GM21723 (cell line): ENCODE measurements at regions not wholly inside any gene's neighbourhood (a gene's known extent, or its start where the extent isn't known, plus 50 kb on each side); places are given as distances from the start of the nearest gene placed in this dataset.
"Not testable (repeated sequence)": the region's sequence is repeated elsewhere in the genome, so short reads cannot be mapped to it uniquely, and the experiment has no call there.

ENCODE experiments used
- ATAC-seq: cut with Tn5 transposase; IDR thresholded peaks from one replicate; pipeline ENCODE4 v1.9.1; 2021; ENCODE audit warnings: mild to moderate bottlenecking, moderate library complexity; ENCODE audit not compliant: unreplicated experiment

DNA sequence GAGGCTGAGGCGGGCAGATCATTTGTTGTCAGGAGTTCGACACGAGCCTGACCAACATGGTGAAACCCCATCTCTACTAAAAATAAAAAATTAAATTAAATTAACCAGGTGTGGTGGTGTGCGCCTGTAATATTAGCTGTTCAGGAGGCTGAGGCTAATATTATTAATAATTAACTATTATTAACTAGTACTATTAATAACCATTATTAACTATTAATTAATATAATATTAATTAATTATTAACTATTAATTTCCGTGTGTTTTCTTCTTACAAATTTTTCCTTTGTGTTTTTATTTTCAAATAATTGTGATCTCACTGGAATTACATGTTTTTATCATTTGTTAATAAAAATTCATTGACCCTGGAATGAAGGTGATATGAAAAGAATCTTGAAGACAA, 557.4 kb upstream of the ADGRB3 start:
- no peak for ATAC-seq

DNA sequence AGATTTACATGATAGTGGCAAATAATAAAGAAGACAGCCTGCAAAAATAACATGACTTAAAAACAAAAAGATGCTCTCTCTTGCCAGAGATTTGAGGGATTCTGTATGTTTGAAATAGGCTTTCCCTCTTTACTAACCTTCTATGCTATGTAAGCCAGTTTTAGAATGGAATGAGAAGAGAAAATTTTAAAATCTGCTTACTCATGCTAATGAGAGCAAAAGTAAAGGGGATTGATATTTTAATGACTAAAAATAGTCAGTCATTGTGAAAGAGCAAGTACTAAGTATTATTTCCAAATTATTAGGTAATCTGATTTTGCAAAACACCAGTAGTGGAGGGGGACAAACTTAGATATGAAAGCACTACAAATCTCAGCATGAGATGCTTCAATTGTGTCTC, 563.3 kb upstream of the ADGRB3 start:
- no peak for ATAC-seq

DNA sequence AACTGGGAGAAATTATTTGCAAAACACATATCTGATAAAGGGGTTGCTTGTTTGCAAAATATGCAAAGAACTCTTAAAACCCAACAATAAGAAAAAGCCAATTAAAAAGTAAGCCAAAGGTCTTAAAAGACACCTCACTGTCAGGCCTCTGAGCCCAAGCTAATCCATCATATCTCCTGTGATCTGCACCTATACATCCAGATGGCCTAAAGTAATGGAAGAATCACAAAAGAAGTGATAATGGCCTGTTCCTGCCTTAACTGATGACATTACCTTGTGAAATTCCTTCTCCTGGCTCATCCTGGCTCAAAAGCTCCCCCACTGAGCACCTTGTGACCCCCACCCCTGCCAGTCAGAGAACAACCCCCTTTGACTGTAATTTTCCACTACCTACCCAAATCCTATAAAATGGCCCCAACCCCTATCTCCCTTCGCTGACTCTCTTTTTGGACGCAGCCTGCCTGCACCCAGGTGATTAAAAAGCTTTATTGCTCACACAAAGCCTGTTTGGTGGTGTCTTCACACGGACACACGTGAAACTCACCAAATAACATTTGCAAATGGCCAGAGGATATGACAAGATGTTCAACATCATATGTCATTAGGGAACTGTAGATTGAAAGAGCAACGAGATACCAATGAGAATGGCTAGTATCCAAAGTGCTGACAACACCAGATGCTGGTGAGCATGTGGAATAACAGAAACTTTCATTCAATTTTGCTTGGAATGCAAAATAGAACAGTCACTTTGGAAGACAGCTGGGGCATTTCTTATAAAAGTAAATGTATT, 565.0 kb upstream of the ADGRB3 start:
- ATAC-seq, result no peak

DNA sequence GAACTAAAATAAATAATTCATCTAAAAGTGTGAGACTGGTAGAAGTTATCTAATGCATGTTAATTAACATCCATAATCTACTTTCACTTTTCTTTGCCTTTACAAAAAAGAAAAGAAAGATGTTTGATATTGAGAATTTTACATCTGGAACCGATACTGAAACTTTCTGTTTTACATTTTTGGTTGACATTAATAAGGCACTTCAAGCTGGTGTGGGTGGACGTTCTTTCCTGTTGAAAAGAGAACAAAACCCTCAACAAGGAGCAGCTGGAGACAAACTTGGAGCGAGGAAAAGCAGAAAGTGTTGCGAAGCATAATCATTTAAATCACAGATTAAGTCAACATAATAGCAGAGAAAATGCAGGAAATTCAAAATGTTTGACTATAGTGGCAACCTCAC, 575.2 kb upstream of the ADGRB3 start:
- no peak for ATAC-seq

DNA sequence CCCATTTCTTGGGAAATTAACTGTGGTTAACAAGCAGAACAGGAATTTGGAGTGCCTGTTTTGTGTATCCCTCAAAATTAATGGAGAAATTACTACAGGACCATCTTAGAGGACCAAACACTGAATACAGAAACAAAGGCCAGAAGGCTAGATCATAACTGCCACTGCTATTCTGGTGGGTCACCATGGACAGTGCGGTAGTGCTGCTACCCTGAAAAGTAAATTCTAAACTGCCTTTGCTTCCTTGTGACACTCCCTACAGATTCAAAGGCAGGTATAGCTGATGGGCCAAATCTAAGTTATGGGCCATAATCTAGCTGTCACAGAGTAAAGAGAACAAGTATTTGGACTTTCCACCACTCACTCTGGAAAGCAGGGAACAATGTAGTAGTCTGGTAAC, 575.8 kb upstream of the ADGRB3 start:
- no peak for ATAC-seq

DNA sequence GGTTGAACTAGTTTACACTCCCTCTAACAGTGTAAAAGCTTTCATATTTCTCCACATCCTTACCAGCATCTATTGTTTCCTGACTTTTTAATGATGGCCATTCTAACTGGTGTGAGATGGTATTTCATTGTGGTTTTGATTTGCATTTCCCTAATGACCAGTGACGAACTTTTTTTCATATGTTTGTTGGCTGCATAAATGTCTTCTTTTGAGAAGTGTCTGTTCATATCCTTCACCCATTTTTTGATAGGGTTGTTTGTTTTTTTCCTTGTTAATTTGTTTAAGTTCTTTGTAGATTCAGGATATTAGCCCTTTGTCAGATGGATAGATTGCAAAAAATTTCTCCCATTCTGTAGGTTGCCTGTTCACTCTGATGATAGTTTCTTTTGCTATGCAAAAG, 578.5 kb upstream of the ADGRB3 start:
- not testable (repeated sequence) for ATAC-seq

DNA sequence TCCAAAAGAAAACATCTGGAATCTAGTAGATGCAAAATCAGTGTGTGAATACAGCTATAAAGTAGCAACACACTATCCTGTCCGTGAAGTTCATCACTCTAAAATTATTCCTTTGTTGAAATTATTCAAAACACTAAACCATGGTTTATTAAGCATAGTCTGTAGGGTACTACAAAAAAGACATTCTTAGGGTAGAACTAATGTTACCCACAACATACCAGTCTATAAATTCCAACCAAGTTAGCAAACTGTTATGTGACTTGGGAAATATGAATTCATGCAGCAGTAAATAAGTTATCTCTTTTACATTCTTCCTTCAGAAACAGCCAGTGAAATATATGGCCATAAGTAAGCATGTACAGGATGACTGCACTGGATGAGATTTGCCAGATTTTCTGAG, 580.3 kb upstream of the ADGRB3 start:
- no peak for ATAC-seq

DNA sequence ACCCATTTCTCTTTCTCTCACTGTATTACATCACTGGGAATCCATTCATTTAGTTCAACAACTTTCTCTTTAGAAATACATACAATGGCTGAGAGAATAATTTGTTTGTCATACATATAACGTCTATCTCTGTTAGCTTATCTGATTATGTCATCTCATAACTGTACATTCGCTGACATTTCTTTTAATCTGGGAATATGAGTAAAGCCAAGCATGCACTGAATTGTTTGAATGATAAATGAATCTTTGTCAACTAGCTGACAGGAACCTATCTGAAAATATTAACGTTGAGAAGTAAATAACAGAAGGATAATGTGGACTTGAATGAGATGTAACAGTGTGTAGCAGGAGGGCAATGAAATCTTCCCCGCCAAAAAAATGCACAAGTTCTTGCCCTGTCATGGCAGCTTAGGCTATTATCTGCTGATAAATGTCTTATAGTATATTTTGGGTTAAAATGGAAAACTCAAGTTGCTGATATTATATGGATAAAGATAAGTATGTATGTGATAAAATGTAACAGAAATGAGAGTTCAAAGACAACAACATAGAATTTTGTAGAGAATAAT, 581.2 kb upstream of the ADGRB3 start:
- ATAC-seq, result no peak

DNA sequence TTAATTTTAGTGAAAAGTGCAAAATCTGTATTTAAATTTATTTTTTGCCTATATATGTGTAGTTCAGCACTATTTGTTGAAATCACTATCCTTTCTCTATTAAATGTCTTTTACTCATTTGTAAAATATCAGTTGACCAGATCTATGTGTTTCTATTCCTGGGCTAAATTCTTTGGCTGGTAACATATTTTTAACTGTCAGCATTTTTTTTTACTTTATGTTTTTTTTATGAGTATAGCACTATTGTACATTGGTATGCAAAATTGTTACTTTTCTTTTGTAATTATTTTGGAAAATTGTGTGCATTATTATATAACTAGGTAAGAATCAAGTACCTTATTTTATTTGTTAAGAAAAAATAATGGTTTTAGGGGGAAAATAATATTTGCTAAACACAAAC, 582.8 kb upstream of the ADGRB3 start:
- no peak for ATAC-seq

DNA sequence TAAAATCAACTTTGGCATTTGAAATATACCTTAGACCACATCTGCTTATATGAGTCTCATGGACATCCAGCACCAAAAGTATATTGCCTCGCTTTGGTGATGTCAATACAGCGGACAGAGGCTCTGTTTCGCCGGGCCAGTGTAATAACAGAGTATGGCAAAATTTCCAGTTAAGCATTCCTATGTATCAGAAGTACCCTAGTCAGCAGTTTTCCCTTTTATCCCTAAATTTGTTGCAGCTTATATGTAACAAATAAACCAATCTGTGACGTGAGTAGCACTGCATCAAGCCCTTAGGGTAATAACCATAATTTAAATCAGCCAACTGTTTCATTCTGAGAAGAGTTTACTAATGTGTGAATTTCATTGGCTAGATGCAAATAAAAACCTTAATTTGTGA, 585.5 kb upstream of the ADGRB3 start:
- ATAC-seq, result no peak

DNA sequence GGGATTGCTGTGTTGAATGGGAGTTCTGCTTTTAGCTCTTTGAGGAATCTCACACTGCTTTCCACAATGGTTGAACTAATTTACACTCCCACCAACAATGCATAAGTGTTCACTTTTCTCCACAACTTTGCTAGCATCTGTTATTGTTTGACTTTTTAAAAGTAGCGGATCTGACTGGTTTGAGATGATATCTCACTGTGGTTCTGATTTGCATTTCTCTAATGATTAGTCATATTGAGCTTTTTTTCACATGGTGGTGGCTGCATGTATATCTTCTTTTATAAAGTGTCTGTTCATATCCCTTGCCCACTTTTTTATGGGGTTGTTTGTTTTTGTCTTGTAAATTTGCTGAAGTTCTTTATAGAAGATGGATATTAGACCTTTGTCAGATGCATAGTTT, 588.3 kb upstream of the ADGRB3 start:
- no peak for ATAC-seq

DNA sequence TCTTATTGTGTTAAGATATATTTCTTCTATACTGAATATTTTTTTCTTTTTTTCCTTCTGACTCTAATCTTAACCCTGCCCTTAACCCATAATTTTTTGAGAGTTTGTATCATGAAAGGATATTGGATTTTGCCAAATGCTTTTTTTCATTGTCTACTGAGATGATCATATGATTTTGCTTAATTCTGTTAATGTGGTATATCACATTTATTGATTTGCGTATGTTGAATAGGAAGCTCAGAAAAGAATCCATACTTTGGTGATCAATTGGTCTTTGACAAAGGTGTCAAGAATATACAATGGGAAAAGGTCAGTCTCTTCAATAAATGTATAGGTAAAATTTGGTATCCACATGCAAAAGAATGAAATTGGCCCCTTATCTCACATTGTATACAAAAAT, 588.8 kb upstream of the ADGRB3 start:
- ATAC-seq, result no peak

DNA sequence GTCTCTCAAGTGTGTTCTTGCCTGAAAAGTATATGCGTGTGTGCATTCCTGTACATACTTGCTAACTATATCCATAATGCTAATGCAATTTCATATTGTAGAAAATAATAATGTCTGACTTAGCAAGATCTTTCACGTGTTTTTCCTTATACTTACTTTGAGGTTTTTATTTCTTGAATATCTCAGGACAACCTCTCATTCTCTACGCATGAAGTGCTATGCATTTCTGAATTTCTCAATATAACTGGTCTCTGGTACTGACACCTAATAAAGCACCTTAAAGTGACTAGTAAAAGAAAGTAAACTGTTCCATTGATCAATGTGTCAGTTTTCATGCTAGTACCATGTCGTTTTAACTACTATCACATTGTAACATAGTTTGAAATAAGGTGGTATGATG, 589.9 kb upstream of the ADGRB3 start:
- ATAC-seq, result no peak

DNA sequence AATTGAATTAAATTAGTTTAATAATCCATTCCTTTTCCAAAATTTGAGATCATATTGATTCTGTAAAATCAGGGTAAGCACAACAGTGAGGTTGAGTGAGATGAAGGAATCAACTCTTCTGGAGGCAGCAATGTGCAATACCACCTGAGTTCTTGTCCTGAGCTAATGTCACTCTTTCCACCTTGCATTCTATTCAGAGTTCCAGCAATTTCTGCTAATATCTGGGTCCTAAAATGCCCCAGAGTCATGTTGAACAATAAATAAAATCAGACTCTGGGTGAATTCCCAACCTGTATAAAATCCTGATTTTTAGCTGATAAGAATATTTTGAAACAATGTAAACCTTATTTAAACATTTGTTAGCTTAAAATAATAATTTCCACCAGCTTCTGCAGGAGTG, 590.8 kb upstream of the ADGRB3 start:
- ATAC-seq, result no peak

DNA sequence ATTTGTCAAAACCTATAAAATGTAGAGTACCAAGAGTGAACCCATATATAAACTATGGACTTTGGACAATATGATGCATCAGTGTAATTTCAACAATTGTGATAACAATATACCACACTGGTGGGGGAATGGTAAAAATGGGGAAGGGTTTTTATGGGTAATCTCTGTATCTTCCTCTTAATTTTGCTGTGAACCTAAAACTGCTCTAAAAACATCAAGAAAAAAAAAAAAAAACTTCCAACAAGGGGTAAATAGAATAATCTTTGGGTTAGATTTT, 592.0 kb upstream of the ADGRB3 start:
- ATAC-seq, result no peak

DNA sequence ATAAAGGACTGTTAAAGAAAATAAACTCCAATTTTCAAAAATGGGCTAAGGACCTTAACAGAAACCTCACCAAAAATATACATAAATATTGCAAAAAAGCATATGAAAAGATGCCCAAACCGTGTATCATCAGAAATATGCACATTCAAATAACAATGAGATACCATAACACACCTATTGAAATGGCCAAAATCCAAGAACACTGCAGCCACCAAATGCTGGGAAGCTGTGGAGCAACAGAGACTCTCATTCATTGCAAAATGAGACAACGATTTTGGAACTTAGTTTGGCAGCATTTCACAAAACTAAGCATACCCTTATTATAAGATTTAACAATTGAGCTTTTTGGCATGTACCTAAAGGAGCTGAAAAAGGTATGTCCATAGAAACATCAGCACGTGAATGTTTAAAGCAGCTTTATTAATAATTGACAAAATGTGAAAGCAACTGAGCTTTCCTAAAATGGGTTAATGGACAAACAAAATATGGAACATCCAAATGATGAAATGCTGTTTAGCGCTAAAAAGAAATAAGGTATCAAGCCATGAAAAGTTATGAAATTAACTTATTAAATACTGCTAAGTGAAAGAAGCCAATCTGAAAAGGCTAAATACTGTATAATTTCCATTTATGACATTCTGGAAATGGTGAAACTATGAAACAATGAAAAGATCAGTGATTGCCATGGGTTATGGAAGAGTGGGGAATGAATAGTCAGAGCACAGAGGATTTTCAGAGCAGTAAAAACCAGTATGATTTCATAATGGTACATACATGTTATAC, 592.6 kb upstream of the ADGRB3 start:
- no peak for ATAC-seq

DNA sequence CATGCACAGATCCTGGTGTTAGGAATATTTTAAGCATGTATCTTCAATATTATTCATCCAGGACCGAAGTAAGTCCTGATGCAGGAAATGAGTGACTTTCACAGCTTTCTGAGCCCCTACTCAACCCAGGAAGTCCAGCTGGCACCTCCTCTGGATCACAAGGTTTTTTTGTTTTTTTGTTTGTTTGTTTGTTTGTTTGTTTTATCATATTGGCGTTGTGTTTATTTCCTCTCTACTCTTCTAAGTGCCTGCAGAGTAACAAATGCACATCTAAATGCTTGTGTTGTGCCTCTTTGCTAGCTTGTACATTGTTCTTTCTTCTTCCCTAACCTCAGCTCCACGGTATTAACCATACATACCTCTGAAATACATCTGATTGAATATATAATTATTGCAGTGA, 594.3 kb upstream of the ADGRB3 start:
- no peak for ATAC-seq

DNA sequence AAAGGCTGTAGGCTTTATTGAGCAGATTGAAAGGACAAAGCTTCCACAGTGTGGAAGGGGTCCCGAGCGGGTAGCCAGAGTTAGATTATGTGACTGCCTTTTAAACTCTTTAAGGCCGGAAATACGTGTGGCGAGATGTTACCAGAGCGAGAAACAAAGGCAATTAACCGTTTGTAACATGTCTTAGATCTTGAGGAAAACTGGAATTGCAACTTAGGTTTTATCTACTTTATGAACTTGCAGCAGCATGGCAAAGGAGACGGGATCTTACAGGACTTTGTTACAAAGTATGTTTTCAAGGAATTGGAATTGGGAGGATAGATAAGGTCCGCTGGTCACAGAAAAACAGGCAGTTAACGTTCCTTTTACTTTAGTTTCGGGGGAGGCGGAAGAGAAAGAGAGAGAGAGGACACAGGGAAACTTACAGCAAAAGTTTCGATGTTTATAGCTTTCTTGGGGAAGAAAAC, 594.7 kb upstream of the ADGRB3 start:
- ATAC-seq, result no peak

DNA sequence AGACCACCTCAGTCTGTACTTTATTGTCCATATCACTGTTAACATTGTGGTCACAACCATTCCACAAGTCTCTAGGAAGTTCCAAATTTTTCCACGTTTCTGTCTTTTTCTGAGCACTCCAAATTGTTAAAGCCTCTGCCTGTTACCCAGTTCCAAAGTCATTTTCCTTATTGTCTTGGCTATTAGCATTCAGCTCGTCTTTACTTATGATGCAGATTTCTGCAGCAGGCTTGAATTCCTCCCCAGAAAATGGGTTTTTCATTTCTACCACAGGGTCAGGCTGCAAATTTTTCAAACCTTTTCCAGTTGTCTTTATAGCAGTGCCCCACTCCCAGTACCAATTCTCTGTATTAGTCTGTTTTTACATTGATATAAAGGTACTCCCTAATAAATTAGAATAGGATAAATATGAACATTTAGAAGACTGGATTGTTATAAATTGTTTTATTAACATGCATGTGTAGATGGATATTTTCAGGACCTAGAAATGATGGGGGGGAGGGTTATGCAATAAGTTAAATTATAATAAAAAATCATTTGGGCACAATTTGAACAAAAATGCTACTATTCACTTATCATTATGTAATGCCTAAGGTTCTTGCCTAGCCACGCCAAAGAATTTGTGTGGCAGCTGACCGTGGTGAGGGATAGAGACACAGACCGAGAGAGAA, 595.3 kb upstream of the ADGRB3 start:
- no peak for ATAC-seq

DNA sequence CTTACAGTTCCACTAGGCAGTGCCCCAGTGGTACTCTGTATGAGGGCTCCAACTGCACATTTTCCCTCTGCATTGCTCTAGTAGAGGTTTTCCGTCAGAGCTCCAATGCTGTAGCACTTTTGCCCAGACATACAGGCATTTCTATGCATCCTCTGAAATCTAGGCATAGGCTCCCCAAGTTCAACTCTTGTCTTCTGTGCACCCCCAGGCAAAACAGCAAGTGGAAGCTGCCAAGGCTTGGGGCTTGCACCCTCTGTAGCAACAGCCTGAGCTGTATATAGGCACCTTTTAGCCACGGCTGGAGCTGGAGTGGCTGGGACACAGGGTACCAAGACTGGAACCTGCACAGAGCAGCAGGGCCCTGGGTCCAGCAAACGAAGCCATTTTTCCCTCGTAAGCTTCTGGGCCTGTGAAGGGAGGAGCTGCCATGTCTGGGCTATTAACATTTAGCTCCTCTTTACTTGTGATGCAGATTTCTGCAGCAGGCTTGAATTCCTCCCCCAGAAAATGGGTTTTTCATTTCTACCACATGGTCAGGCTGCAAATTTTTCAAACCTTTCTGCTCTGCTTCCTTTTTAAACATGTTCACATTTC, 596.2 kb upstream of the ADGRB3 start:
- ATAC-seq, result no peak

DNA sequence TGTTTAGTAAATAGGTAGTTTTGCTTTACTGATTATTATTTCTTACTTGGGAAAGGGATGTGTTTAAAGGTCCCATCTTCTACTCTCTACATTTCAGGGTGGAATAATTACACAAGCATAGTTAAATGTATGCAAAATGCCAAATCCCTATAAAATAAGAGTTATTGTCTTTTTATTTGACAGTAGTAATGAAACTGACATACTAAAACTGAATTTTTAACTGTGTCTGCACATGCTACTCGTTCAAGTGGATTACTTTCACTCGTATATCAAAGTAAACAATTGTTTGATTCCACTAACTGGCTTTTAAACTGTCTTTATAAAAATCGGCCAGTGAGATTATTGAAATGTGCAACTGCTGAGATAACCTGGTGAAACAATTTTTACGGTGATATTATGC, 602.9 kb upstream of the ADGRB3 start:
- no peak for ATAC-seq
